Inflammatory macrophage treated with lipopolysaccharide for 4 hours (primary cell): ENCODE measurements at regions not wholly inside any gene's neighbourhood (a gene's known extent, or its start where the extent isn't known, plus 50 kb on each side); places are given as distances from the start of the nearest gene placed in this dataset.

ENCODE experiments used
- DNase-seq: peaks from one replicate; pipeline ENCODE4 v3.0.0-alpha.2; 2020

- no peak for DNase-seq
These were observed 216.4 kb downstream of the ANKRD60 start for GRCh38 chr20:58011947-58012610.

DNA sequence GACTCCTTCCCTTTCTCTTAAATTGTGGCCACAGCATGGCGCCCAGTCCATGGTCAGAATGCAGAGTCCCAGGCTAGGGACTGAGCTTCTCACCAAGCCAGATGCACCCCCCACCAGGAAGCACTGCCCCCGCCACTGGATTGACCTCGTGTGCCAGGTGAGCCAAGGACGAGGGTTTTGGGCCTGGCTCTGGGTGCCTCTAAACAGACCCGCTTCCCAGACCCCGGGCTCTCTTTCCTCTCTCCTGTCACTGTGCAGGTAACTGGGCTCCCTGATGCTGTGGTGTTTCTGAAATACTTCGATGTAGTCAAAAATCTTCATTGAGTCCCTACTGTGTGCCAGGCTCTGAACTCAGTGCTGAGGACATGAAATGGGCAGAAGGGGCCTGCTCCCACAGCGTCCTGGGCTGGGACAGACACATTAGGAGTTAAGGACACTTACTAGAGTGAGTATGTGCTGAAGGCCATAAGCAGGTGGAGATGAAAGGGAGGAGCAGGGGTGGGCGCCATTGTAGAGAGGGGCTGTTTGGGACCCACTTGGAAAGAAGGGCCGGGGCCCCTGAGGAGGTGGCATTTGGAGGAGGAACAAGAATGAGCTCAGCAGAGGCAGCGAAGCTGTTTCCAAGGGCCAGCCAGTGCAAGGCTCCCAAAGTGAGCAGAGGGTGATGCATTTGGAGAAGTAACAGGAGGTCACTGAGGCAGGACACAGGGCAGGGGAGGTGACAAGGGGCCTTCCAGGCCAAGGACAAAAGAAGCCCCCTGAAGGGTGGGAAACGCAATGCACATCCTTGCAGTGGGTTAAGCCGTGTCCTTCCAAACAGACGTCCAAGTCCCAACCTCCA lies 217.1 kb downstream of the ANKRD60 start:
- DNase-seq: no peak

- DNase-seq: no peak
These were observed 217.8 kb downstream of the ANKRD60 start for GRCh38 chr20:58010666-58011065.

- no peak for DNase-seq
These were observed 218.3 kb downstream of the ANKRD60 start for GRCh38 chr20:58010186-58010585.

GRCh38 chr20:58008866-58009265 lies 219.6 kb downstream of the ANKRD60 start:
- DNase-seq: no peak

GRCh38 chr20:58008413-58008812 lies 220.0 kb downstream of the ANKRD60 start:
- DNase-seq: no peak

GRCh38 chr20:58007947-58008346 lies 220.5 kb downstream of the ANKRD60 start:
- no peak for DNase-seq

- DNase-seq: no peak
These were observed 221.8 kb downstream of the ANKRD60 start for GRCh38 chr20:58006346-58007316.

DNA sequence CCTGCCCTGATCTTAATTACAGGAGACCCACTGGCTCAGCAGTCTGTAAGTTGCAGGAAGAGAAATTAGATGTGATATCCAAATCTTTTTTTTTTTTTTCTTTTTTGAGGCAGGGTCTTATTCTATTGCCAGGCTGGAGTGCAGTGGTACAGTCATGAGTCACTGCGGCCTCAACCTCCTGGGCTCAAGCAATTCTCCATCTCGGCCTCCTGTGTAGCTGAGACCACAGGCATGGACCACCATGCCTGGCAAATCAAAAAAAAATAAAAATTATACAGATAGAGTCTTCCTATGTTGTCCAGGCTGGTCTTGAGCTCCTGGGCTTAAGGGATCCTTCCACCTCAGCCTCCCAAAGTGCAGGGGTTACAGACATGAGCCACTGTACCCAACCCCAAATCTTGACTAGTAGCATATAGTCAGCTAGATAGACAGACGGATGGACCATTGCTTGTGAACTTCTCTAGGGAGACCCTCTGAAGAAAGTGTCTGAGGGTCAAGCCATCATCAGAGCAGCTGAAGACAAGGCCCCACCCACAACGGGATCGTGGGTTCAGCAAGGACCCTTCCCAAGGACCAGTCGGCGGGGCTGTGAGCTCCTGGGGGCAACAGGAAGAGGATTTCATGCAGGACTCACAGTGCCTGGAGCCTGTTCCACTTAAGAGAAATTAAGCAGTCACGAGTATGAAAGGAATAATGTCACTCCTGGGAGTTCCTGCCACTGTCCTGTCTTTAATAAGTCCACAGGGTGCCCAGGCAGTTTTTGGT lies 222.7 kb downstream of the ANKRD60 start:
- no peak for DNase-seq

DNA sequence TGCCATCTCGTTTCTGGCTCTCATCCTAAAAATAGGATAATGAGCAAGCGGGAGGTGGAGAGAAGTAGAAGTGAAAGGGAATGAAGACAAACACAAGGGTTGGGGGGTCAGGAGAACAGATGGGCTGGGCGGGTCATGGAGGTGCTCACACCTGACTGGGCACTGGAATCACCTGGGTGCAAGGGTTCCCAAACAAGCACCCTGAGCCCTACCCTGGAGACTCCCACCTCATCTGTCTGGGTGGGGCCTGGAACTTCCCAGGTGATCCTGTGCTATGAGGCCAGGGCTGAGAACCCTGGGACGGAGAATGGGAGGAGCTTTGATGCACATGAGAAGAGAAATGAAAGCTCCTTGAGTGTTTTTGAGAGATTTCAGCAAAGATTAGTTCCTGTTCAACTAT lies 223.6 kb downstream of the ANKRD60 start:
- no peak for DNase-seq

DNA sequence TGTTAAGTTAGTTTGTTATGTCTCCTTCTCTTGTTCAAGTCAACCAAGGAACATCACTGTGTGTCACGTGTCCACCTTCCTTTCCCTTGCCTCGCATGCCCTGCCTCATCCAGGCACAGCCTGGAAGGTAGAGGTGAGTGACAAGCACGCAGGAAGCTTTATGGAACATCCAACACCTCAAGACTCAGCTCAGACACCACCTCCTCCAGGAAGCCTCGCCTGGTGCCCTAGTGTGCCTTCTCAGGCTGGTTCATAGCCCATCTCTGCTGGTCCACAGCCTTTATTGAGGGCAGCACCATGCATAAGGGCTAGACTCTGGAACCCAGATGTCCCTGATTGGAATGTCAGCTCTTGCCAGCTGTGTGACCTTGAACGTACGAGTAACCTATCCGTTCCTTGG lies 224.3 kb downstream of the ANKRD60 start:
- no peak for DNase-seq

DNA sequence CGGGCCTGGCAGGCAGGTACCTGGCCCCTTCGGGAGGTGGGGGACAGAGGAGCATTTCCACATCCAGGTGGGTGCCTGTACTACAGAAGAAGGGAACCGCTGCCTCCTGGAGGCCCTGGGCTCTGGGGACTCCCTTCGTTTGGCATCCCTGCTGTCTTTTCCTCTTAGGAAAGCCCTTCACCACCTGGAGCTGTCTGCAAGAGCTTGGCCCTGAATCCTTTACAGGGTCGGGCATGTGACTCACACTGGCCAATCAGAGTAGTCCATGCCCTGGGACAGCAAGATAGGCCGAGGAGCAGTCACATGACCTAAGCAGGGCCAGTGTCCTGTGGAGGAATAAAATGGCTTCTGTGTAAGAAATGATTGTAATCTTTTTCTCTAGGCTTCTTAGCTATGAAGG lies 224.9 kb downstream of the ANKRD60 start:
- DNase-seq: no peak

GRCh38 chr20:58002901-58003300 lies 225.6 kb downstream of the ANKRD60 start:
- DNase-seq: no peak

DNA sequence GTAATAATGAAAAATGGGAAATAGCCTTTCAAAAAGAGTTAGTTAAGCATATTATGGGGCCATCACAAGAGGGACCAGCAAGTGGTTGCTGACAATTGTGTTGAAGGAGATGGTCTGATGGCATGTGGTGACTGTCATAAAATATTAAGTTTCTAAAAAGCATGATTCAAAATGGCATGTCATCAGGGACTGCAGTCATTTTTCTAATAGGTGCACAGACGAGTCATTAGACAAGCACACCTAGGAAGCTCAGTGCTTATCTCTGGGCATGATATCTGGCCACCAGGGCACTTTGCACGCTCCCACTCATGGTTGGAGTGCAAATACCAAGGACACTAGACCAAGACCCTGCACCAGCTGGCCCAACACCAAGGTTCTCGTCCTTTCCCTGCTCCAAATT lies 226.5 kb downstream of the ANKRD60 start:
- DNase-seq: no peak

DNA sequence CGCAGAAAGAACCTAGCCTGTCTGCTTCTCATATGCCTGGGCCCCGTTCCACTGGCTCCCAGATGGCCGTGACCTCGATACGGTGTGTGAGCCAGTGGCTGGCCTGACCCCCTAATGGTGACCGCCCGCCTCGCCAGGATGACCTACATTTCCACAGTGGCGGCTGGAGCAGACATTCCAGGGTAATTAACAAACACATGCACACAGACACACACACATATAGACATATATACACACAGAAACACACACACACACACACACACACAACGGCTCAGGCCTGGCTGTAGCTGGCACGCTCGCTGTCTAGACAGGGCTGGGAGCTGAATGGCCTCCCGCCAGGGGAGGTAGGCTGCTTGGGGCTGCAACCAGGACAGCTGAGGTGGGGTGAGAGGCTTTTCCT lies 227.1 kb downstream of the ANKRD60 start:
- no peak for DNase-seq

DNA sequence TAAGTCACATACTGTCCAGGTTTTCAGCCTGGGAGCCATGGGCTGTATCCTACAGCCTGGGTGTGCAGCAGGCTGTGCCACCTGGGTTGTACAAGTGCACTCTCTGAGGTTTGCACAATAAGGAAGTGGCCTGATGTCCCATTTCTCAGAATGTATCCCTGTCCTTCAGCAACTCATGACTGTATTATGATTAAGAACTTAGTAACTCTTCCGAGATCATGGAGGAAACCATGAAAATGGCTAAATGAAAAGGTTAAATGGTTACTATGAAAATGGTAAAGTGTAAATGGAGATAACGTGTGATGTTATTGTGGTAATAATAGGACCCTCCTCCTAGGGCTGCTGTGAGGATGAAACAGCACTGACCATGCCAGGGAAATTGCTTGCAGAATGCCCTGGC lies 227.6 kb downstream of the ANKRD60 start:
- no peak for DNase-seq

- peak; percentile 82 for DNase-seq
These were observed 228.9 kb downstream of the ANKRD60 start for GRCh38 chr20:57999465-58000111.

- DNase-seq: no peak
These were observed 229.4 kb downstream of the ANKRD60 start for GRCh38 chr20:57998981-57999464.

DNA sequence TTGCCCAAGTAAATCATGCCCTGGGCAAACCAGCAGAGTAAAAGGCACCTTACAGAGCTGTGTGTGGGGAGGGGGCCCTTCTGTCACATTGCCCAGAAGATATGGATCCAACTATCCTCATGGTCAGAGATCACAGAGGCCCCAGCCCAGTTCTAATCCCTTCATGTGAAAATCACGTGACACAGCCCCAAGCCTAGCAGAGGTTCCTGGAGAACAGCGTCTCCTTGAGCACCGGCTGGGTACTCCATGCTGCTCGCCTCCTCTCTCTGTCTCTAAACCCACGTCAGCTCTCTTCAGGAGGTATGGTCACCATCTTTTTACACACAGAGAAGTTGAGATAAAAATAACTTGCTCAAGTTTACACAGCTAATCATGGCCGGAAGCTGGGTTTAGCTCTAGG lies 230.2 kb downstream of the ANKRD60 start:
- no peak for DNase-seq

GRCh38 chr20:57996936-57997890 lies 231.2 kb downstream of the ANKRD60 start:
- DNase-seq: peak; percentile 65

DNA sequence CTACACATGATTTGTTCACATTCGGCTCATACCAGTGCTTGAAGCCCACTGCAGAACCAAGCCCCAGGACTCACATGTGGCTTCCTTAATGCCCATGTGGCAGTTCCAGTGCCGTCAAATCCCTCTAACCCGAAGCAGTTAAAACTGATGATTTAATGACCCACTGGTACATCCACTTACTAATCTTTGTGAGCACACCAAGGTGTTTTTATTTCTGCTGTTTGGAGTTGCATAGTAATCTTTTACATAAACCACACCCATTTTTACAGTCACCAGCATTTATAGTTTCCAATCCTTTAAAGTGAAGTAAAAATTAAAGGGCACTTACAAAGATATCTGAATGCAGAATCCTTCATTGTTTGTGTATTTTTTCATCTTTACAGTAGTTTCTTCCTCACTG lies 232.0 kb downstream of the ANKRD60 start:
- no peak for DNase-seq
